ENCODE measurements at regions not wholly inside any gene's neighbourhood (a gene's known extent, or its start where the extent isn't known, plus 50 kb on each side); places are given as distances from the start of the nearest gene placed in this dataset.

DNA sequence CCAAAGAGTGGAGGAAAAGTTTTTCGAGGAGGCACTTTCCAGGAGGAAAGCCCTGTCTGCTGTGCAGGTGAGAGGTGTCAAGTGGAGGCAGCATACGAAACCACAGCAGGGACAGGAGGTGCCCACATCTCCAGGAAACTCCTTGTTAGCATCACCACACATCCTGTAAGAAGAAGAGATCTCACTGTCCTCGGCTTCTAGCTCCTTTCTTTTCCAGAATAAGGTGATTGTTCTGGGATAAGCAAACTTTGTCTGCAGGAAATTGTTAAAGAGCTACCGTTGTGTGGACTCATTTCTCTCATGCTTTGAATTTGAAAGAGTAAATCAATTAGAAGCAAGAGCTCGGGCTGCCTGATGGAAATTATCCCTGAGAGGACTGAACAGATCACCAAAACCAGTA, 269.4 kb downstream of the CXCL12 start:
- no peak for TF ChIP-seq FOXP2 (optimal IDR thresholded peaks at IDR 0.05; ENCODE audit: borderline replicate concordance, extremely low read depth, extremely low read length, insufficient read depth)
- TF ChIP-seq TAF1 (IDR thresholded peaks at IDR 0.05; ENCODE audit: borderline replicate concordance, insufficient read depth, low read length) = no peak
- no peak for TF ChIP-seq POLR2AphosphoS5 (IDR thresholded peaks at IDR 0.05; ENCODE audit: low read depth, low read length)
- no peak for TF ChIP-seq REST (IDR thresholded peaks at IDR 0.05; ENCODE audit: insufficient read depth in 1 of 2, low read depth in 2 of 2, low read length in 2 of 2)
- no peak for TF ChIP-seq SIN3A (IDR thresholded peaks at IDR 0.05; ENCODE audit: borderline replicate concordance, insufficient read depth, low read length)

DNA sequence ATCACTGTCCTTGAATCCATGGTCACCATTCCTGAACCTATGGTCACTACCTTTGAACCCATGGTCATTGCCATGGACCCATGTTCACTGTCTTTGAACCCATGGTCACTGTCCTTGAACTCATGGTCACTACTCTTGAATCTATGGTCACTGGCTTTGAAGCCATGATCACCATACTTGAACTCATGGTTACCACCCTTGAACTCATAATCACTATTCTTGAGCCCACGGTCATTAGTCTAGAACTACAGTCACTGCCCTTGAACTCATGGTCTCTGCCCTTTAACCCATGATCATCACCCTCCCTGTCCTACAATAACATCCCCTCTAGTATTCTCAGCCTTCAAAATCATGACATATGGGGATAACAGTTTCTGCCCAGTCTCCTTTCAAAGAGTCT, 270.5 kb downstream of the CXCL12 start:
- TF ChIP-seq TAF1 (IDR thresholded peaks at IDR 0.05; ENCODE audit: borderline replicate concordance, insufficient read depth, low read length) (no peak), SIN3A (IDR thresholded peaks at IDR 0.05; ENCODE audit: borderline replicate concordance, insufficient read depth, low read length) (no peak), REST (IDR thresholded peaks at IDR 0.05; ENCODE audit: insufficient read depth in 1 of 2, low read depth in 2 of 2, low read length in 2 of 2) (no peak), POLR2AphosphoS5 (IDR thresholded peaks at IDR 0.05; ENCODE audit: low read depth, low read length) (no peak), FOXP2 (optimal IDR thresholded peaks at IDR 0.05; ENCODE audit: borderline replicate concordance, extremely low read depth, extremely low read length, insufficient read depth) (no peak)

GRCh38 chr10:44105696-44106095, 279.2 kb downstream of the CXCL12 start:
- no peak for TF ChIP-seq TAF1 (IDR thresholded peaks at IDR 0.05; ENCODE audit: borderline replicate concordance, insufficient read depth, low read length)
- no peak for TF ChIP-seq FOXP2 (optimal IDR thresholded peaks at IDR 0.05; ENCODE audit: borderline replicate concordance, extremely low read depth, extremely low read length, insufficient read depth)
- TF ChIP-seq SIN3A (IDR thresholded peaks at IDR 0.05; ENCODE audit: borderline replicate concordance, insufficient read depth, low read length) = no peak
- TF ChIP-seq REST (IDR thresholded peaks at IDR 0.05; ENCODE audit: insufficient read depth in 1 of 2, low read depth in 2 of 2, low read length in 2 of 2) = no peak
- no peak for TF ChIP-seq POLR2AphosphoS5 (IDR thresholded peaks at IDR 0.05; ENCODE audit: low read depth, low read length)

GRCh38 chr10:44102726-44103255, 282.1 kb downstream of the CXCL12 start:
- TF ChIP-seq SIN3A (IDR thresholded peaks at IDR 0.05; ENCODE audit: borderline replicate concordance, insufficient read depth, low read length) = no peak

- no peak for TF ChIP-seq FOXP2 (optimal IDR thresholded peaks at IDR 0.05; ENCODE audit: borderline replicate concordance, extremely low read depth, extremely low read length, insufficient read depth)
- no peak for TF ChIP-seq POLR2AphosphoS5 (IDR thresholded peaks at IDR 0.05; ENCODE audit: low read depth, low read length)
- TF ChIP-seq SIN3A (IDR thresholded peaks at IDR 0.05; ENCODE audit: borderline replicate concordance, insufficient read depth, low read length) = no peak
- TF ChIP-seq REST (IDR thresholded peaks at IDR 0.05; ENCODE audit: insufficient read depth in 1 of 2, low read depth in 2 of 2, low read length in 2 of 2) = no peak
- TF ChIP-seq TAF1 (IDR thresholded peaks at IDR 0.05; ENCODE audit: borderline replicate concordance, insufficient read depth, low read length) = no peak
These were observed 283.8 kb downstream of the CXCL12 start for GRCh38 chr10:44101082-44101481.
